HG03066 (cell line): ENCODE measurements at regions not wholly inside any gene's neighbourhood (a gene's known extent, or its start where the extent isn't known, plus 50 kb on each side); places are given as distances from the start of the nearest gene placed in this dataset.

Source experiments
- ATAC-seq: cut with Tn5 transposase; IDR thresholded peaks from one replicate; pipeline ENCODE4 v1.9.1; 2021; ENCODE audit warnings: low read depth; ENCODE audit not compliant: unreplicated experiment

DNA sequence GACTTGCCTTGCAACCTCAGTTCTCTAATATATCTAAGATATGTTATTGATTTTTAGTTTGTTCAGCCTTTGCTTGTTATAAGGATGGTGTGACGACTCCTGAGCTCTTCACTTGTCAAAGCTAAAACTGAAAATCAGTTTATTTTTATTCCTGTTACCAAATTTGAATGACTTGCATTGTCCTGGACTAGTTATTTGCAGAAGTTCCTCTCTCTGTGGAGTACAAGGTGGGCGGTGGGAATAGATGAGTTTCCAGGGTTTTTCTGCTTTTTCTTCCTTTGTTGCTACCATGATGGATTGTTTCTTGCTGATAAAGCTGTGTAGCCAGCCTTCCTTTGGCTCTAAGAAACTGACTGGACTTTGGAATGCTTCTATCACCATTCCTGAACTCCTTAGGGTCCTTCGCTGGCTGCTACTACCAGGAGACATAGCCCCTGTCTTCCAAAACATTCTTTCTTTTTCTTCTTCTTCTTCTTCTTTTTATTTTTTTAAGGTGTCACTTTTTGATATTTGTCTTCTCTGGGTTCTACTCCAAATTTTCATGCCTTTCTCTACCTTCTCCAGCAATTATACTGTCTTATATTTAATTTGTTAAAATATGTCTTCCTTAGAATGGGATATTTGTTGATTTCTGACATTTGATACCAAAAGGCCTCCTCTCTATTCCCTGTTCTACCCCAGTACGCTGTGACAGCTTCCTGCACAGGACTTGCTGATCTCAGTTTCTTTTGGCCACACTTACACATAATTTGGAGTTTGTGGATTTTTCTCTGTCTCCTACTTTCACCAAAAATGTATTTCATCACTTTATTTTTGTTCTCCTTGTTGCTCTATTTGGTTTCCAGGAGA lies 145.1 kb upstream of the THRB start:
- ATAC-seq: no peak

DNA sequence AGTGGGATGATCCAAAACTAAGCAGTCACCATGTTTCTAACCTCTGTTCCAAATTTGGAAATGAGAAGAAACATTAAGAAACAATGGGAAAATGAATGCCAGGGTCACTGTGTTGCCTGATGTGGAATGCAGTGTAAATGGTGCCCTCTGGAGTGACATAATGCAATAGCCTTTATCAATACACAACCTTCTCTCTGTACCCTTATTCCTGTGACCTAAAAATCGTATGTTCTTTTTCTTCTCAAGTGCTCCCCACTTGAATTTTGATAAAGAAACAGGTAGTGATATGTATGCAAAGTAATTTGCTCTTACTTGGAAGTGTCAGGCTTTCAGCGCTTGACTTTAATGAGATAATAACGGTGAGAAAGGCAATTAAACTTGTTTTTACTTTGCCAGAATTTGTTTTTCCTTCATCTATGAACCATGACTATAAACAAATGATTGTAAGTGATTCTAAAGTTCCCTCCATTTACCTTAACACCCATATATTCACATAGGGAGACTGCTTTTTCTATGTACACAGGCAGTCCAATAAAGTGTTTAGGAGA lies 145.8 kb upstream of the THRB start:
- no peak for ATAC-seq

DNA sequence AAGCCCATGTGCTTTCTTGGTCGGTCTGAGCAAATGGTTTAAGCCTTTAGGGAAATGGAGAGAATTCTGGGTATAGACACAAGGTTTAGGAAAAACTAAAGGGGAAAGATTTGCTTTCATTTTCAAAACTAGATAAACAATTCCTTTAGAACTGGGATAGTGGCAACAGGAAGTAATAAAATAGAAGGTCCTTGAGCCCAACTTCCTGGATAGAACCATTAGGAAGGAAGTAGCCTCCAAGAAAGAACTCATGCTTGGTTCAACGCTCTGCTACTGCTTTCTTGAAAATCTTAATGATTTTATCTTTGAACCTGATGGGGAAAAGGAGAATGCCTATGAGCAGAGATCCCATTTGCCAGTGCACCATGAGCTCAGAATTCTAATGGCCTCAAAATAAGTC lies 147.0 kb upstream of the THRB start:
- no peak for ATAC-seq

DNA sequence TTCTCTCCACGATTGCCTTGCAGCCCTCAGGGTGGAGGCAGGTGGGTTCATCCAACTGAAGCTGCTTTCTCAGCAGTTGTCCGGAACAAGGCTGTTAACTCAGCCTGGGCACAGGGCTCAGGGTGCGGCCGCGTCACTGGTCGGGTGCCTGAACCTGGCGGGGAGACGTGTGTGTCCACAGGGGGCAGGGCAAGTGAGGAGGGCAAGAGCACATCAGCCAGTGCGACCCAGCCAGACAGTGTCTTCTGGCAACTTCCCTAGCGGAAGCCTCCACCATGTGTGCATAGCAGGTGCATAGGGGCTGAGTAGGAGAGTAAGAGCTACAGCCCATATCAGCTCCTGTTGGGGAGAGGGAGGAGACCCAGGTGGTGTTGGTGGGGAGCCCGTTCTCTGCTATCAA lies 150.4 kb upstream of the THRB start:
- no peak for ATAC-seq

DNA sequence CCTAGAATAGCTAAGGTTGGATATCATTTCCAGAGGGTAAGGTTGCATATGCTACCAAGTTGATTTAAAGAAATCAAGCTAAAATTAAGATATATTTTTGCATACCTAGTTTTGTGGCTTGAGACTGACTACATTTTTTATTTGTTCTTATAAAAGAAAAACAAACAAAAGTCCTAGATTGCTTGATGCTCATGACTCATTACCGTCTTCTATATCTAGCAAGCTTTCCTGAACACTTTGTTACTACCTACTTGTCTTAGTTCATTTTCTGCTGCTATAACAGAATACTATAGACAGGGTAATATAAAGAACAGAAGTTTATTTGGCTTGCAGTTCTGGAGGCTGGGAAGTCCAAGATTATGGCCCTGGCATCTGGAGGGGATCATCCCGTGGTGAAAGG lies 152.1 kb upstream of the THRB start:
- ATAC-seq: no peak

DNA sequence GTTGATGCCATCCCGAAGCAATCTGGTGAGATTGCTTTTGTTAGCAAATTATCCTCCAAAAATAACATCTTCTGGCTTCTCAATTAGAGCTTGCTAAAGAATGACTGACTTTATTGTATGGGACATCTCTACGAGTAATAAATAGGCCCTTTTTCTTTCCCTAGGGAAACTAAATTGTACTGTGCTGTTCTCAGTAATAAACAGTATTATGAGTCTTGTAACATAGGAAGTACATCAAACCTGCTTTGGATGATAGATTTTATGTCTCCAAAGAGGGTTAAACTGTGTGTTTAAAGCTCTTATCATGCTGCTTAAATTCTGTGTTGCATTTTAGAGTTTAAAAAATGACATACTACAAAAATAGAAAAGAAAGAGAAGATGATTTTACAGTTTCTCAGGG lies 153.4 kb upstream of the THRB start:
- ATAC-seq: no peak

DNA sequence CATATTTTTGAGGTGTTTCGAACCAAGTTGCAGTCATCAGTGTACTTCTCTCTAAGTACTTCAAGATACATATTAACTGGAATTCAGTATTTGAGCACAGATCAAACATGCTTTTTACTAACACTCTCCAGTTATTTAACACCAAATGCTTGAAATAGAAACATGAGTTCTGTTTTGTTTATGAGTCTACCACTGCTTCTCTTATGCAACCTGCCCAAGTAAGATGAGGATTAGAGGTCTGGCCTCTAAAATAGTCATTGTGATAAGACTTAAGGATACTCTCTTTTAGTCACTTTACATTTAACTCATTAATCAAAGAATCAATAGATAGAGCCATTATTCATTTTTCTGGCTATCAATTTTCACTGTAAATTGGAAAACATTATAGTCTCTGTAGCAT lies 156.2 kb upstream of the THRB start:
- no peak for ATAC-seq

DNA sequence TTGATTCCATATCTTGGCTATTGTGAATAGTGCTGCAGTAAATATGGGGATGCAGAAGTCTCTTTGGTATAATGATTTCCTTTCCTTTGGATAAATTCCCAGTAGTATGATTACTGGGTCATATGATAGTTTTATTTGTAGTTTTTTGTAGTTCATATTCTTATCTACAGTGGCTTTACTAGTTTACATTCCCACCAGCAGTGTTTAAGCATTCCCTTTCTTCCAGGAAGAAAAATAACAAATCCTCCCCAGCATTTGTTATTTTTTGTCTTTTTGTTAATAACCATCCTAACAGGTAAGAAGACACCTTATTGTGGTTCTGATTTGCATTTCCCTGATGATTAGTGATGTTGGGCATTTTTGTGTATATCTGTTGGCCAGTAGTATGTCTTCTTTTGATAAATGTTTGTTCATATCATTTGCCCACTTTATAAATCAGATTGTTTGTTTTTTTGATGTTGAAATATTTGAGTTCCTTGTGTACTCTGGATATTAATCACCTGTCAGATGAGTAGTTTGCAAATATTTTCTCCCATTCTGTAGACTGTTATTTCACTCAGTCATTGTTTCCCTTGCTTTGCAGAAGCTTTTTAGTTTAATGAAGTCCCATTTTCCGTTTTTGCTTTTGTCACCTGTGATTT lies 163.3 kb upstream of the THRB start:
- no peak for ATAC-seq

DNA sequence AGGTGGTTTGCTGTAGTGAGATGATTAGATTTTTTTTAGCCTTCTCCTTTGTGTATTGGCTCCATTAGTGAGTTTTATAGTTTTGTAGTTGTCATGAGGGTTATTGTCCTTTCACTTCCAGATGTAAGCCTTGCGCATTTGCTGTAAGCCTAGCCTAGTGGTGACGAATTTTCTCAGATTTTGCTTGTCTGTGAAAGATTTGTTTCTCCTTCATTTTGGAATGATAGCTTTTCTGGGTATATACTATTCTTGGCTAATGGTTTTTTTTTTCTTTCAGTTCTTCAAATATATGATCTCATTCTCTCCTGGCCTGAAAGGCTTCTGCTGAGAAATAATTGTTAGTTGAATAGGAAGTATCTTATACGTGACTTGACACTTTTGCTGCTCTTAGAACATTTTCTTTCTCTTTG lies 166.5 kb upstream of the THRB start:
- no peak for ATAC-seq

DNA sequence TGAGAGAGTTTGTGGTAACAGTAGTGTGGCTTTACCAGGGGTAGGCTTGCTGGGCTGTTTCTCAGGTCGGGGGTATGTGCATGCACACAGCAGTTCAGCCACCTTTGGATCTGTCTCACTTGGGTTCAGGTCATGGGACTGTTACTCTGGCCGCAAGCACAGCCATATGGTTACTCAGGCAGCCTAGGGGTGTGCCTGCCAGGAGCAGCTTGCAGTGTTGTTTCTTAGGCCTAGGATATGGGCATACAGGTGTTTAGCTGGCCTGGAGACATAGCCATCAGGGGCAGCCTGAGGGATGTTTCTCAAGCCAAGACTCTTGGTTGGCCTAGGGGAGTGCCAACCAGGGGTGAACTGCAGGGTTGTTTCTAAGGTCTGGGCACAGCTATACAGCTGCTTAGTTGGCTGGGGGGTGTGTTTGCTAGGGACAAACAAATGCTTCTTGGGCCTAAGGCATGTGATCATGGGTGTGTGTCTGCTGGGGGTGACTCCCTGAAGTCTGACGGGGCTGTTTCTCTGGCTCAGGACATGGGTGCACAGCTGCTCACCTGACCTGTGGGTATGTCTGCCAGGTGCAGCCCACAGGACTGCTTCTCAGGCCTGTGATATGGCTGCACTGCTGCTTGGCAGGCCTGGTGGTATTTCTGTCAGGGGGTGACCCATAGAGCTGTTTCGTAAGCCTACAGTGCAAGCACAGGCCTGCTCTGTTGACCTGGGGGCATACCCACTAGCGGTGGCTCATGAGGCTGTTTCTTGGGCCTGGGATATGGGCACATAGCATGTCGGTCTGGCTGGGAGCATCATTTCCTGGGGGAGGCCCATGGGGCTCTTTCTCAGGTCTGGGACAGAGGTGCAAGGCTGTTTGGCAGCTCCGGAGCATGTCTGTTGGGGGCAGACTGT lies 168.0 kb upstream of the THRB start:
- ATAC-seq: no peak

DNA sequence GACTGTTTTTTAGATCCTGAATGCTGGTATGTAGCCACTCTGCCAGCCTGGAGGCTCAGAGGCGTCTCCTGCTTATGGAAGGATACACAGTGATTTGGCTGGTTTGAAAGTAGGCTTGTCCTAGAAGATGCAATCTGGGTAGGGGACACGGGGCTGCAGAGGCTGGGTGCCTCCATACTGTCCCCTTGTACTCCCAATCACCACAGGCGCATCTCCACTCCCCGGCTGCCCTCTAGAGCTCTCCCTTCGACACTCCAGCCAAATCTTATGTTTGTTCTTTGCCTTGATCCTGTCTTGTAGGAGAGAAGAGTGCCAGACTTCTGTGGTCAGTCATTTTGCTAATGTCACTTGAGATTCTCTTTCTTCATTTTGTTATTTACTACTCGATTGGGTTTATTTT lies 168.8 kb upstream of the THRB start:
- ATAC-seq: no peak

DNA sequence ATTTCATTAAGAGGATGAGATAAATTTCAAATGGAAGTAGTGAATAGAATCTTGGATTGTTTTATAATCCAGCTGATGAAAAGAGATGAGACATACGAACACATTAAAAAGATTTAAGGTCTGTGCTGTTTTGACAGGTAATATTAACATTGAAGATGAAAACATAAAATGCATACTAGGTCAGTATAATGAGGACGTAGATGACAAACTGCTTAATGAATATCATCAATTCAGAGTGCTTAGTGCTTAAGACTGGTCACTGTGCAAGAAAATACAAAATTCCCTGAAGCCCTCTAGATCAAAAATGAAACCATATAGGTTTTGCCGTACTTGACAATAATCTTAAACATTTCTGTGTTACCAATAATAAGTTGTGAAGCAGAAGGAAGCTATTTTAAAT lies 173.4 kb upstream of the THRB start:
- no peak for ATAC-seq

DNA sequence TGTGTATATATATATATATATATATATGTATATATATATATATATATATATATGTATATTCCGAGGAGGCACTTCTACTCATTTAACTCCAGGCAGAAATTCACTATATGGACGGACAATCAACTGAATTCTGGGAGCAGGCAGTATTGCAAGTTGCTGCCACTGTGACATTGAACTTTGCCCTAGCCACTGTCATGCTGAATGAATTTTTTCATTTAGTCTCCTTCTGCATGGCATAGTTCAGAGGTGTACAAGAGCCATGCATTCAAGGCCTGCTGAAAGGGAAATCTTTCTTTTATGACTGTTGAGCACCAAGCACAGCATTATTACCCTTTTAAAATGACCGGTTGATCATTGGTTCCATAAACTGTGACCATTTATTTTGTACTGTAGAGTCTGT lies 176.2 kb upstream of the THRB start:
- ATAC-seq: no peak

DNA sequence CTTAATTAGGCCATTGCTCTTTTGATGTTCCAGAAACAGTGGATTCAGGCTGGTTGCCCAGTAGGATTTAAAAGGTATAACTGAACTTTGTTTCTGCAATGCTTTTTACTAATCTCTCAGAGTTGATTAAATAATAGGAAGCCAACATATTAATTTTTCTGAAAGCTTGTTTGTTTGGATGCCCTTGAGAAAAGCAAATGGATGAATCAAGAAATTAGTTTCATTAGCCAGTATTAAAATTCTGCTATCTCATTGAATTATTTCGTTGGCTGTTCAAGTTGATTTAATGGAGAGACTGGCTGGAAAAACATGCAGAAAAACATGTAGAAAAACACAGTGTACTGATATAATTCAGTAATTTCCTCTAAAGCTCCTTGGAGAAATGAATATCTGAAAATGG lies 178.9 kb upstream of the THRB start:
- ATAC-seq: no peak

DNA sequence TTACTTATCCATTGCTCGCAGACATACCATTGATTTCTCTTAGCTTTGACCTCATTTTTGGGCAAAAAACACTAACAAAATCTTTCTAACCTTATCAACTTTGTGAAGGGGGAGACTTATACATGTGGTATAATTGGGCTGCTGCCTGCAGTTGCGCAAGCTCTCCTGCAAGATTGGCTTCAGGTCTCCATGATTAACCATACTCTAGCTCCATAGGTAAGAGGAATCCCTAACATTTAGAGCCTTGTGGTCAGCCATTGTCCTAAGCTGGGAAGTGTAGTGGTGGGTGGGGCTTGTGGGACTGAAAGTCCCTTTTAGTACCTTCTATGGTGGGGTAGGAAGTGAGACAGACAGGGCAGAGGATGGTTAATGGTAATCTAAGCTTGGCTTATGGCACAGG lies 179.6 kb upstream of the THRB start:
- ATAC-seq: no peak

DNA sequence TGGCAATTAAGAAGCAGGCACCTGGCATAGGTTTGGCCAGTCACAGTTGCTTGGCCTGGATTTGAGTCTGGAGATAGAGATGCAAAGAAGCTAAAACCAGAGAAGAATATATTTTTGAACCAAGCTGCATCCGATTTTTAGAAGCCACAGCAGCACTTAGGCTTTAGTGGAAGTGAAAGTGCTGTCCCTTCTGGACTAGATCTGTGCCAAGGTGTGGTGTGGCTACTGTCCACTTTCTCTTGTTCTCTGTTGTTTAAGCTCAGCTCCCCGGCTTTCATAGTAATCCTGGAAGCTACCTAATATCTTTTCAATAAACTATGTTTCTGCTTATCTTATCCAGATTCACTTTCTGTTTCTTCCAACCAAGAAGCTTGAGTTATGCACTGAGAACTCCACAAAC lies 183.4 kb upstream of the THRB start:
- ATAC-seq: no peak

DNA sequence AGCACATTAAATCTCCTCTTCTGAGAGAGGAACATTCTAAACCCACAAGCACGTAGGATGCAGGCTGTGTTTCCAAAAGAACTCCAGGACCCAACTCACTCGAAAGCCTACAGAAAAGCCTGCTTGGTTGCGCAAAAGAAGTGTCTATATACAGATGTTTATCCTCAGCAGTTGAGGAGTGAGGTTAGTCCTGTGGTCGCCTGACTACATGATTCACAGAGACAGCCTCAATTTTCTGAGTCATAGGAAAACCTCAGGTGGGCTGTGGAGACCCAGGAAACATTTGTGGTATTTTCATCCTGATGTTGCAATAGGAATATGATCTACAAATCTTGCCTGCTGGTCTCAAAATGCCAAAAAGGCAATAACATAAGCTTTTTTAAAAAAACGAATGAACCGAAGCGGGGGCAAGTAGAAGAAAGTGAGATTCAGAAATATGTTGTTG lies 183.8 kb upstream of the THRB start:
- no peak for ATAC-seq

DNA sequence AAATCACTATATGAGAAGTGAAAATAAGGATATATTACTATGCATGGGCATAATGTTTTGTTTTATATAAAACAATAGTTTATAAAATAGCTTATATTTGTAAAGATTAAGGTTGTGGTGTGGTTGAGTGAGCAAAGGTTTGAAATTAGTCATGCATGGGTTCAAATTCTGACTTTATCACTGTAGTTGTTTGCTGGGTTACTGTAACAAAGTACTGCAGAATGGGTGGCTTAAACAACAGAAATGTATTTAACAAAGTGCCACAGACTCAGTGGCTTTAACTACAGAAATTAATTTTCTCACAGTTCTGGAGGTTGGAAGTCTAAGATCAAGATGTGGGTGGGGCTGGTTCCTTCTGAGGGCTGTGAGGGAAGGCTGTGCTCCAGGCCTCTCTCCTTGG lies 184.8 kb upstream of the THRB start:
- no peak for ATAC-seq

DNA sequence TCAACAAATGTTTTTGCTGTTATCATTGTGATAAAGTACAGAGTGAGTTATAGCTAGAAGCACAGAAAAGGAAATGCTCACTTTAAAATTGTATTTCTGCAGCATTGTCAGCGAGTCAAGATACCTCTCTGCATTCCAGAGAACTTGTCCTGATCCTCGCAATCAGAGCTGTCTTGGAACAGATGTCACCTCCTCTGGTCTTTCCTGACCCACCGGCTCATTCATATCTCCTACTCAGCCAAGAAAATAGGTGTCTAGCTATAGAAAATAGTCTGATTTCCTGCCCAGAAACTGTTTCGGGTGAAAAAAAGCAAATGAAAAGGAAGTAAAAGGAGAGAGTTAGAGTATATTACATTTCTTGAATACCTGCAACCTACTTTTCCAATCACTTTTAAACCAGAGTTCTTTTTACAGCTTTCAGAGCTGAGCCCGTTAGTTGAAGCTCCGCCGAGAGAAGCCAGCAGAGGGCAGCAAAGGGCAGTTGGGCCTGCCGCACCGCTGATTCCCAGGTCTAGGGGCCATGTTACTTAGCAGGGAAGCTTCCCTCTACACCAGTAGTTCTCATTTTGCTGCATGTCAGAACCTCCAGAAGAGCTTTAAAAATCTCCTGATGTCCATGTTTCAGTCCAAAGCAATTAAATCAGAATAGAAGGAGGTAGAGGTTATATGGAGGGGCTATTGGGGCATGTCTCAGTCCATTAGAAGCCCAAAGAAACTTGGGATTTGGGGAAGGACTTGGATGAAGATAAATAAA lies 185.7 kb upstream of the THRB start:
- ATAC-seq: peak; percentile 87

DNA sequence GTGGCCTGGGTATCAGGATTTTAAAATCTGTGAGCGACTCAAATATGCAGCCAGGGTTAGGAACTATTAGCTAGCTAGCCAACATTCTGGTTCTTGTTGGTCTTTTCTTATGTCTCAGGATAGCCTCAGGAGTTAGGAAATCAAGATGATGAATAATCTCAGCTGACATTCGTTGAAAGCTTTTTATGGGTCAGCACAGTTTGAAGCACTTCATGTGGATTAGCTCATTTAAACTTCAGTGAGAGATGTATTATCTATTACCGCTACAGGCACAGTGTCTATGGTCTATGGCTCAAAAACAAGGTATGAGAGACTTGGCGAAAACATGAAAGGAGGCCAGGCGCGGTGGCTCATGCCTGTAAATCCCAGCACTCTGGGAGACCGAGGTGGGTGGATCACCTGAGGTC lies 187.5 kb upstream of the THRB start:
- no peak for ATAC-seq
